ENCODE measurements at regions not wholly inside any gene's neighbourhood (a gene's known extent, or its start where the extent isn't known, plus 50 kb on each side); places are given as distances from the start of the nearest gene placed in this dataset.

DNA sequence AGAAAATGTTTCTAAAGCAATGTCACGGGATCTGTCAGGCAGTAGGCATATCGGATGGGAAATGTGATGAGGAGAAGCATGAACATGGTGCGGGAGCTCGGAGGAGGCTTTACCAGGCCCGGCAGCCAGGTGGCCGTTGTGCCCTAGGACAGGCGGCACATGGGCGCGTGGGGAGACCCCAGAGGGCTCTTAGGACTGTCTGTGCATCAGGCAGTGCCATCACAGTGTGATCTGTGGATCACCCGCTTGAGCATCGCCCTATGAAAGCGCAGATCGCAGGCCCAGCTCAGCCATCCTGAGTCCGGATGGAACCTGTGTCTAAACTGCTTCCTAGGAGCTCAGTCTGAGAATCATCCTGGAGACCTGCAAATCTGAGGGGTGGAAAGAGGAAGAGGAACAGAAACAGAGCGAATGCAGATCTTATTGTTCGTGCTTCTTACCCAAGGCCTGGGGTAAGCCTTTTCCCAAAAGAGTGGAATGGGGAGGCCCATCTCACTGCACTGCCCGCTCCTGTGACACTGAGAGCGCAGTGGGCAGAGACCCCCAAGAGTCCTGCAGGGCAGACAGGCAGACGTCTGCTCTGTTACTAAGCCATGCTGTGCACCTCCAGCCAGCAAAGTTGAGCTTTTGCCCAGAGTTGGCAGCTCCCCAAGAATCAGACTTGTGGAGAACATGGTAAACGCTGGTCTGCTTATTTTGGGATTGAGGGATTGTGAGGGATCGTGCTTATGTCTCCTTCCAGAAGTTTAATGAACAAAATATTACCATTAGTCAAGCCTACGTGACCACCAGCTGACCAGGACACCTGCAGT lies 251.0 kb downstream of the RHOU start:
- no peak for TF ChIP-seq POLR2A (IDR thresholded peaks at IDR 0.05)
- no peak for TF ChIP-seq EP300 (IDR thresholded peaks at IDR 0.05)
- TF ChIP-seq, protein P1, sequence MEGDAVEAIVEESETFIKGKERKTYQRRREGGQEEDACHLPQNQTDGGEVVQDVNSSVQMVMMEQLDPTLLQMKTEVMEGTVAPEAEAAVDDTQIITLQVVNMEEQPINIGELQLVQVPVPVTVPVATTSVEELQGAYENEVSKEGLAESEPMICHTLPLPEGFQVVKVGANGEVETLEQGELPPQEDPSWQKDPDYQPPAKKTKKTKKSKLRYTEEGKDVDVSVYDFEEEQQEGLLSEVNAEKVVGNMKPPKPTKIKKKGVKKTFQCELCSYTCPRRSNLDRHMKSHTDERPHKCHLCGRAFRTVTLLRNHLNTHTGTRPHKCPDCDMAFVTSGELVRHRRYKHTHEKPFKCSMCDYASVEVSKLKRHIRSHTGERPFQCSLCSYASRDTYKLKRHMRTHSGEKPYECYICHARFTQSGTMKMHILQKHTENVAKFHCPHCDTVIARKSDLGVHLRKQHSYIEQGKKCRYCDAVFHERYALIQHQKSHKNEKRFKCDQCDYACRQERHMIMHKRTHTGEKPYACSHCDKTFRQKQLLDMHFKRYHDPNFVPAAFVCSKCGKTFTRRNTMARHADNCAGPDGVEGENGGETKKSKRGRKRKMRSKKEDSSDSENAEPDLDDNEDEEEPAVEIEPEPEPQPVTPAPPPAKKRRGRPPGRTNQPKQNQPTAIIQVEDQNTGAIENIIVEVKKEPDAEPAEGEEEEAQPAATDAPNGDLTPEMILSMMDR (IDR thresholded peaks at IDR 0.05) = no peak
- no peak for TF ChIP-seq POLR2AphosphoS5 (IDR thresholded peaks at IDR 0.05)

Data from upper lobe of left lung (tissue), 4 donors.